GM10266 (cell line): ENCODE measurements at regions not wholly inside any gene's neighbourhood (a gene's known extent, or its start where the extent isn't known, plus 50 kb on each side); places are given as distances from the start of the nearest gene placed in this dataset.

Source experiments
- DNase-seq: peaks from one replicate; pipeline ENCODE4 v3.0.0; 2012; ENCODE audit errors: extremely low spot score
- TF ChIP-seq, protein P1 (sequence below): IDR thresholded peaks from 2 replicates; pipeline ENCODE4 v1.5.1; 2012; ENCODE audit warnings: mild to moderate bottlenecking, low read depth; ENCODE audit not compliant: control insufficient read depth, insufficient read depth; ENCODE audit errors: missing control alignments

GRCh38 chr5:161235569-161235968 is 311.0 kb downstream of the GABRB2 start:
- TF ChIP-seq, protein P1, sequence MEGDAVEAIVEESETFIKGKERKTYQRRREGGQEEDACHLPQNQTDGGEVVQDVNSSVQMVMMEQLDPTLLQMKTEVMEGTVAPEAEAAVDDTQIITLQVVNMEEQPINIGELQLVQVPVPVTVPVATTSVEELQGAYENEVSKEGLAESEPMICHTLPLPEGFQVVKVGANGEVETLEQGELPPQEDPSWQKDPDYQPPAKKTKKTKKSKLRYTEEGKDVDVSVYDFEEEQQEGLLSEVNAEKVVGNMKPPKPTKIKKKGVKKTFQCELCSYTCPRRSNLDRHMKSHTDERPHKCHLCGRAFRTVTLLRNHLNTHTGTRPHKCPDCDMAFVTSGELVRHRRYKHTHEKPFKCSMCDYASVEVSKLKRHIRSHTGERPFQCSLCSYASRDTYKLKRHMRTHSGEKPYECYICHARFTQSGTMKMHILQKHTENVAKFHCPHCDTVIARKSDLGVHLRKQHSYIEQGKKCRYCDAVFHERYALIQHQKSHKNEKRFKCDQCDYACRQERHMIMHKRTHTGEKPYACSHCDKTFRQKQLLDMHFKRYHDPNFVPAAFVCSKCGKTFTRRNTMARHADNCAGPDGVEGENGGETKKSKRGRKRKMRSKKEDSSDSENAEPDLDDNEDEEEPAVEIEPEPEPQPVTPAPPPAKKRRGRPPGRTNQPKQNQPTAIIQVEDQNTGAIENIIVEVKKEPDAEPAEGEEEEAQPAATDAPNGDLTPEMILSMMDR = no peak
- no peak for DNase-seq

DNA sequence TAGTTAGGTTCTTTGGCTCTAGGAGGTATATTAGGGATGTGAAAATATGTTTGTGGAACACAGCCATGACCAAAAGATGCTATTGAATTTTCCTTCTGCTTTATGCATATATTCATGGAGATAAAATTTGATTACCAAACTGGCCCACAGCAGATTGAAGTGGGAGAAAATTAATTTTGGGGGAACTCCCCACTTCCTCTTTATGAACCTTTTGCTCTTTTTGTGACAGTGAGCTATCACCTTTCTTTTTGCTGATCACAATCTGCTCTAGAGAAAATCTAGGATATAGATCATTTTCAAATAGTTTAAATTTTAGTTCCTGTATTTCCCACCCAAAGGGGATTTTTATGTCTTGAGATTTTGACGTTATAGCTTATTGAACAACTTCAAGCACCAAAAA is 313.0 kb downstream of the GABRB2 start:
- no peak for DNase-seq
- TF ChIP-seq, protein P1 = no peak

- no peak for DNase-seq
- TF ChIP-seq, protein P1 = no peak
Observed at GRCh38 chr5:161230221-161230620, 316.3 kb downstream of the GABRB2 start.

- no peak for DNase-seq
- TF ChIP-seq, protein P1 = no peak
Observed at GRCh38 chr5:161219816-161220215, 326.7 kb downstream of the GABRB2 start.

DNA sequence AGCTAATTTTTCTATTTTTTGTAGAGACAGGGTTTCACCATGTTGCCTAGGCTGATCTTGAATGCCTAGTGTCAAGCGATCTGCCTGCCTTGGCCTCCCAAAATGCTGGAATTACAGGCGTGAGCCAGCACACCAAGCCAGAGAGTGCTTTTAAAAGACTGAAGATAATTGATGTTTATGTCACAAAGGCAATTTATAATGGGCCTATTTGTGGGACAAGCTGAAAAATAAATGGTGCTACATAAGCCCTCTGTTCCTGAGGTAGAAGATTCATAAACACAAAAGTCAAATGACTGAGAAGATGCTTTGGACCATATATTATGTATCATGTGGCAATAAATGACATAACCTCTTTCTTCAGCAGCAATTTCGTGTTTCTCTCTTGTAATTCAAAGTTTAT is 329.6 kb downstream of the GABRB2 start:
- DNase-seq = no peak
- TF ChIP-seq, protein P1 = no peak

DNA sequence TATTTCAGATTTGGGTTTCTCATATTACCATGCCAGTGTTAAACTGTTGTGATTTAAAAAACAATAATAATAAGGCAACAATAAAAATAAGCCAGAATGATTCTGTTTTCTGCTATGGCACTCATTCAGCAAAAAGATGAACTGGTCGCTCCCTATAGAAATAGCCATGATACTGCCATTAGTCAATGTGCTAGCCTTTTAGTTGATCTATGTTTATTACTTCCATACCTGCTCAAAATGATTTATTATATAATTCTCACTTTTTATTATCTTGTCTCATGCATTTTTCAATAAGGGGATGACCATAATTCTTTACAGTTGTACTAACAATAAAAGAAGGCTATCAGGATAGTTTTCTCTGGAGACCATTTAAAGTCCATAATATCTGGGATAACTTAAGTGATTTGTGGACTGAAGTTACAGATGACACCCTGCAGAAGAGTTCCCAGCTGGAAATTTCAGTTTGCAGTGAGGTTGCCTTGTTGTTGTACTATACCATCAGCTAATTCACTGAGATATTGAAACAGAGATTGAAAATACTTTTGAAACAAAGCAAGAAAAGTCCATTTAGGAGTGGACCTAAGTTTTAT is 334.3 kb downstream of the GABRB2 start:
- TF ChIP-seq, protein P1 = no peak
- no peak for DNase-seq

DNA sequence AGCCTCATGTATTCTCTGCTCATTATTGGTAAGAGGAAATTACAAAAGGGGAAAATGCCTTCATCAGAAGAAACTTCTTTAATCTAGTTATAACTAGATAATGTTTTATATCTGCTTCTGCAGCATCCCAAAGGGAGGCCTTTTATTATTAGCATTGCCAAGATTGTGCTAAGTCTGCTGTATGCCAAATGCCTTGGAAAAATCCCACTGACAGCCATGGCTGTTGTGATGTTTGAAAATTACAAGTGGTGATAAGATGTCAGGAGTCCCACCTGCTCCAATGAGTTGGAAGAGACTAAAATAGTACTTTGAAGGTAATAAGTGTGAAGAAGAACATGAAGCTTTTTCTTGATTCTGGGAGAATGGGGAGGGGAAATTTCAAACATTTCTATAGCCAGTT is 345.0 kb downstream of the GABRB2 start:
- no peak for DNase-seq
- TF ChIP-seq, protein P1 = no peak
